Breast epithelium (tissue), 3 donors: ENCODE measurements at regions not wholly inside any gene's neighbourhood (a gene's known extent, or its start where the extent isn't known, plus 50 kb on each side); places are given as distances from the start of the nearest gene placed in this dataset.
"Not testable (repeated sequence)": the region's sequence is repeated elsewhere in the genome, so short reads cannot be mapped to it uniquely, and the experiment has no call there.

Experiments used
- POLR2A ChIP-seq: fragments of 450-650 bp; IDR thresholded peaks from one replicate; pipeline ENCODE4 v1.6.1; 2016; ENCODE audit warnings: antibody characterized with exemption, mild to moderate bottlenecking, moderate library complexity
- POLR2AphosphoS5 ChIP-seq, 3 donors: sonication (generic); formaldehyde crosslinking; IDR thresholded peaks; one replicate each; pipeline ENCODE4 v1.6.1; 2017; ENCODE audit warnings: antibody characterized with exemption in 3 of 3
- TF ChIP-seq, protein P1 (sequence below), 3 donors: fragments of 450-650 bp; IDR thresholded peaks; one replicate each; pipeline ENCODE4 v1.5.1; 2016 to 2017; ENCODE audit warnings: antibody characterized with exemption in 3 of 3, mild to moderate bottlenecking in 3 of 3, moderate library complexity in 3 of 3

GRCh38 chr14:106197264-106197663 is 670.9 kb downstream of the TMEM121 start:
- TF ChIP-seq, protein P1, sequence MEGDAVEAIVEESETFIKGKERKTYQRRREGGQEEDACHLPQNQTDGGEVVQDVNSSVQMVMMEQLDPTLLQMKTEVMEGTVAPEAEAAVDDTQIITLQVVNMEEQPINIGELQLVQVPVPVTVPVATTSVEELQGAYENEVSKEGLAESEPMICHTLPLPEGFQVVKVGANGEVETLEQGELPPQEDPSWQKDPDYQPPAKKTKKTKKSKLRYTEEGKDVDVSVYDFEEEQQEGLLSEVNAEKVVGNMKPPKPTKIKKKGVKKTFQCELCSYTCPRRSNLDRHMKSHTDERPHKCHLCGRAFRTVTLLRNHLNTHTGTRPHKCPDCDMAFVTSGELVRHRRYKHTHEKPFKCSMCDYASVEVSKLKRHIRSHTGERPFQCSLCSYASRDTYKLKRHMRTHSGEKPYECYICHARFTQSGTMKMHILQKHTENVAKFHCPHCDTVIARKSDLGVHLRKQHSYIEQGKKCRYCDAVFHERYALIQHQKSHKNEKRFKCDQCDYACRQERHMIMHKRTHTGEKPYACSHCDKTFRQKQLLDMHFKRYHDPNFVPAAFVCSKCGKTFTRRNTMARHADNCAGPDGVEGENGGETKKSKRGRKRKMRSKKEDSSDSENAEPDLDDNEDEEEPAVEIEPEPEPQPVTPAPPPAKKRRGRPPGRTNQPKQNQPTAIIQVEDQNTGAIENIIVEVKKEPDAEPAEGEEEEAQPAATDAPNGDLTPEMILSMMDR (IDR thresholded peaks at IDR 0.05), result not testable (repeated sequence)
- TF ChIP-seq POLR2AphosphoS5 (IDR thresholded peaks at IDR 0.05); POLR2A: not testable (repeated sequence)
